ENCODE measurements at regions not wholly inside any gene's neighbourhood (a gene's known extent, or its start where the extent isn't known, plus 50 kb on each side); places are given as distances from the start of the nearest gene placed in this dataset.
"Not testable (repeated sequence)": the region's sequence is repeated elsewhere in the genome, so short reads cannot be mapped to it uniquely, and the experiment has no call there.

DNA sequence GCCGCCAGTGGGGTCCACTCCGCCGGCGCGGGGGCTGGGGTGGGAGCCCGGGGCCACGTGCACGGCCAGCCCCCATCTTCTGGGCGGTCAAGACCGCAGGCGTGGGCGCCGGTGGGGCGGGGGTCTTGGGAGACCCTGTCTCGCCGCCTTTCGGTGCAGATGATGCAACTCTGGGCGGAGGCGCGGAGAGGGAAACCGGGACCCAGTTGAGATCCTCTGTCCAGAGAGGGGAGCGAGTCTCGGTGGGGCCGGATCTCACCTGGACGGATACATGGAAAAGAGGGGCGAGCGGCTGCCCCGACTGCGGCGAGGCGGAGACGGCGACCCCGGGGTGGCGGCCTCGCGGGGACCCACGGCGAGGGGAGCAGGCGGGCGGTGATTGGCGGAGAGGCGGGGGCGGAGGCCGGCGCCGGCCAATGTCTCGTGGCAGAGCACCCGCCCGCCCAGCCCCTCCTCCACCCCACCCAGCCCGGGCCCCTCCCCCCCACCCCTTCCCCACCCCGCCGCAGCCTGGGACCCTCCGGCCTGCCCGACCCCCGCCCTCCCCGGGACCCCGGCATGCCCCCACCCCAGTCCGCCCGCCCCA lies 4054.1 kb upstream of the TPTE start:
- H3K27me3 Mint-ChIP-seq (ENCODE audit: low read depth); H3K9me3 Mint-ChIP-seq: not testable (repeated sequence)

DNA sequence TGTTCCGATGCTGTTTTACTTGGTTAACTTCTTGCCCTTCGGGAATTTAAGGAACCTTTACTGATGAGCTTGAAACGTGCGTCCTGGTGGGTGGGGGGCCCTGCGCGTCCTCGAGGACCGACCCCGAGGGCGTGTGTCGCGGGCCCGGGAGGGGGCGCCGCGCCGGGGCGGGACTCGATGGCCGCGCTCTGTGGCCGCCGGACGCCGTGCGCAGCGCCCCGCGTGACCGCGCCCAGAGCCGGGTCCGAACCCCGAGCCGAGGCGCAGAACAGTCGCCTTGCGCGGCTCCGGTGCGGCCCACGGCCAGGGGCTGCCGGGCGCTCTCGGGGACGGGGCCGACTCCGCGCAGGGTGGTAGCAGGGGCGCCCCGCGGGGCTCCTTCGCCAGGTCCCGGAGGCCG lies 4053.5 kb upstream of the TPTE start:
- H3K79me2 ChIP-seq (ENCODE audit: insufficient read depth, low read length); H3K23ac ChIP-seq (ENCODE audit: insufficient read length, low read depth, low read length); H3T11ph ChIP-seq (ENCODE audit: low read length); H3K56ac ChIP-seq (ENCODE audit: insufficient read length, low read depth, low read length); H3K4me1 Mint-ChIP-seq; H4K5ac ChIP-seq (ENCODE audit: insufficient read length, low read depth, low read length); H3K36me3 Mint-ChIP-seq (ENCODE audit: insufficient read depth in 1 of 3, low read depth in 3 of 3); H3K4ac ChIP-seq (ENCODE audit: low read depth, low read length); H3K4me3 Mint-ChIP-seq; H3K9ac ChIP-seq (ENCODE audit: extremely low read depth, insufficient read length, low read length); H2BK15ac ChIP-seq (ENCODE audit: low read depth, low read length); H3K27me3 Mint-ChIP-seq (ENCODE audit: low read depth); H4K20me1 ChIP-seq (ENCODE audit: control insufficient read depth, insufficient read depth, insufficient read length); H3K14ac ChIP-seq (ENCODE audit: insufficient read depth, low read length); H3K4me1 ChIP-seq (ENCODE audit: insufficient read depth, low read length); H3K27ac ChIP-seq (ENCODE audit: insufficient read length, low read depth, low read length); H3K4me2 ChIP-seq (ENCODE audit: insufficient read depth, insufficient read length, low read length); H4K91ac ChIP-seq (ENCODE audit: insufficient read length, low read depth, low read length); H2BK12ac ChIP-seq (ENCODE audit: insufficient read length, low read depth, low read length); H2BK120ac ChIP-seq (ENCODE audit: low read depth, low read length, poor library complexity, severe bottlenecking); H3K23me2 ChIP-seq (ENCODE audit: insufficient read length, low read depth, low read length, poor library complexity, severe bottlenecking); H3K9me3 ChIP-seq (ENCODE audit: control insufficient read depth, low read depth, low read length); H2BK20ac ChIP-seq (ENCODE audit: low read depth, low read length, poor library complexity, severe bottlenecking); H2AK5ac ChIP-seq (ENCODE audit: insufficient read length, low read length); DNase-seq; H3K18ac ChIP-seq (ENCODE audit: insufficient read length, low read depth, low read length); H3K9me3 Mint-ChIP-seq; H3K79me1 ChIP-seq (ENCODE audit: insufficient read depth, low read depth, low read length, poor library complexity, severe bottlenecking); H4K8ac ChIP-seq (replicated peaks; ENCODE audit: insufficient read length, low read depth, low read length); H3K27me3 ChIP-seq (ENCODE audit: insufficient read depth, low read length); H2BK5ac ChIP-seq (ENCODE audit: insufficient read length, low read length); H2AFZ ChIP-seq (ENCODE audit: low read length); H3K27ac Mint-ChIP-seq: not testable (repeated sequence)
- no CpG with 5 or more reads among the region's 55 CpGs for WGBS (ENCODE audit: extremely low coverage, insufficient read length, low lambda C conversion rate)

More for the DNA sequence above, 4054.1 kb upstream of the TPTE start:
- H2BK120ac ChIP-seq (ENCODE audit: low read depth, low read length, poor library complexity, severe bottlenecking); H3K27me3 ChIP-seq (ENCODE audit: insufficient read depth, low read length); H3K18ac ChIP-seq (ENCODE audit: insufficient read length, low read depth, low read length); H3K27ac ChIP-seq (ENCODE audit: insufficient read length, low read depth, low read length); H3K4me3 Mint-ChIP-seq; H3K4ac ChIP-seq (ENCODE audit: low read depth, low read length); H3K4me1 Mint-ChIP-seq; H4K20me1 ChIP-seq (ENCODE audit: control insufficient read depth, insufficient read depth, insufficient read length); H3K36me3 Mint-ChIP-seq (ENCODE audit: insufficient read depth in 1 of 3, low read depth in 3 of 3); H3K9me3 ChIP-seq (ENCODE audit: control insufficient read depth, low read depth, low read length); H2BK12ac ChIP-seq (ENCODE audit: insufficient read length, low read depth, low read length); H2BK20ac ChIP-seq (ENCODE audit: low read depth, low read length, poor library complexity, severe bottlenecking); H3K27ac Mint-ChIP-seq; H3K14ac ChIP-seq (ENCODE audit: insufficient read depth, low read length); H3K56ac ChIP-seq (ENCODE audit: insufficient read length, low read depth, low read length); H3K4me1 ChIP-seq (ENCODE audit: insufficient read depth, low read length); DNase-seq; H3K23ac ChIP-seq (ENCODE audit: insufficient read length, low read depth, low read length); H3K4me2 ChIP-seq (ENCODE audit: insufficient read depth, insufficient read length, low read length); H3K9ac ChIP-seq (ENCODE audit: extremely low read depth, insufficient read length, low read length); H2AFZ ChIP-seq (ENCODE audit: low read length); H4K91ac ChIP-seq (ENCODE audit: insufficient read length, low read depth, low read length); H2BK15ac ChIP-seq (ENCODE audit: low read depth, low read length); H3K79me1 ChIP-seq (ENCODE audit: insufficient read depth, low read depth, low read length, poor library complexity, severe bottlenecking); H2BK5ac ChIP-seq (ENCODE audit: insufficient read length, low read length); H3T11ph ChIP-seq (ENCODE audit: low read length); H3K79me2 ChIP-seq (ENCODE audit: insufficient read depth, low read length); H3K23me2 ChIP-seq (ENCODE audit: insufficient read length, low read depth, low read length, poor library complexity, severe bottlenecking); H4K8ac ChIP-seq (replicated peaks; ENCODE audit: insufficient read length, low read depth, low read length); H2AK5ac ChIP-seq (ENCODE audit: insufficient read length, low read length); H4K5ac ChIP-seq (ENCODE audit: insufficient read length, low read depth, low read length): not testable (repeated sequence)
- WGBS (ENCODE audit: extremely low coverage, insufficient read length, low lambda C conversion rate), result no CpG with 5 or more reads among the region's 60 CpGs
